ENCODE measurements at regions not wholly inside any gene's neighbourhood (a gene's known extent, or its start where the extent isn't known, plus 50 kb on each side); places are given as distances from the start of the nearest gene placed in this dataset.

DNA sequence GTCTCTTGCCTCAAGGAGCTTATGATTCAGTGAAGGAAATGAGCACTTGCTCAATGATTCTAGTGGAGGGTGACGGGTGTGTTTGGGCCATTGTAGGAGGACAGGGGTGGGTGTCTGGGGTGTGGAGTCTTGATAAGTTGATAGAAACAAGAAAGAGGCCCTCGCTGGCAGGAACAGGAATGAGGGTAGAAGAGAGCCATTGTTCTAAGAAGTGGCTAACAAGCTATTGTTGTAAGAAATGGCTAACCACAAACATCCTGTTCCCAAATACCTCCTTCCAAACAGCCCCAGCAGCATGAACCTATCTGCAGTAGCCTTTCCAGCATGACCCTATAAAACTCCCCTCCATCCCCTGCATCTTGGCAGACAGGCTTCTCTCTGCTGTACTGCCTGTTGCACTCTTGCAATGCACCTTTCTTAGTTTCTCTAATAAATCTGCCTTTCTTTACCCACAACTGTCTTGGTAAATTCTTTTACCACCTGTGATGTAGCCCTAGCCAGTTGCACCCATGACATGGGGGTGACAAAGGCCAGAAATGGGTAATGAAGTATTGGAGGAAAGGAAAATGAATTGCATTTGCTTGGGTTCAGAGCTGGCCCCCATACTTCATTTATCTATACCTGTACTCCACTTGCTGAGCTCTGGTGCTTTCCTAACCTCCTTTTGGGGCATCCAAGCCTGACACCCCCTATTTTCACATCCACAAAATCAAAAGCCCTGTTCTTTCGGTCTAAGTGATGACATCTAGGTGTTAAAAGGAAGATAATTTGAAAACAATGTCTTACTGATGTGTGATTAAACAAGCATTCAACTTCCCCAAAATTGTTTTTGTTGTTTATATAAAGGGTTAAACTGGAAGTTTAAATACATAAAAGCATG, 389.1 kb downstream of the GRIN2B start:
- DNase-seq: no peak

DNA sequence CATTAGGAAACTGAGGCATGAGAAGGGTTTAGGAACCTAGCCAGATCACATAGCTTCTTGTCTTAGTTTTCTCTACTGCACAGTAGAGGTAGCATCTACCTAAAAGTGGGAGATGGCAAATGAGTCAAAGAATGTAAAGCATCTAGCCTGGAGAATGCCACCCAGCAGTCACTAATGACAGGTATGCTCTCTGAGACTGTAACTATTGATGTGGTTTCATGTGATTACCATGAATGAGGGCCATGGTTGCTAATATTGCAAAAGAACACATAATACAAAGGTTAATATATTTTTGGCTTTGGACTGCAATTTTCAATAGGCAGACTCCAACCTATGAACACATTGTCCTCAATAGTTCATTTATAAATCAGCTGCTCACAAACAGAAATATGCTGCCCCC, 389.9 kb downstream of the GRIN2B start:
- DNase-seq: no peak

DNA sequence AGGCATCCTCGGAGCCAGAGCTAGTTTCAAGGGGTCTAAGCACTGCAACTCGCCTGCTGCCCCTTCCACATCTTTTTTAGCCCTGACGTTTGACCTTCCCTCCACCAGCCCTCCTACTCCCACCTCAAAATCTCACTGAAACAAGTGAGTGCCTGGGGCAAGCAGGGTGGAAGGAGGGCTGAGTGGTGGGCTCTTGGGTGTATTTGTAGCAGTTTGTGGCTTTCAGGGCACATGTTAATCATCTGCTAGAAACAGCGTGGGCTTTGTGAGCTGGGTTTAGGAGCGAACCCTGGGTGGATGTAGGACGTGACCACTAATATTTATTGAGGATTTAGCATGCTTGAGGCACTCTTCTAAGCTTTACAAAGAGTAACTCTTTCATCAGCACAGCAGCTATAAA, 390.3 kb downstream of the GRIN2B start:
- no peak for DNase-seq

- DNase-seq: no peak
Observed at GRCh38 chr12:13588574-13588973, 392.0 kb downstream of the EMP1 start.

- DNase-seq: no peak
Observed at GRCh38 chr12:13587721-13588390, 391.3 kb downstream of the EMP1 start.

- no peak for DNase-seq
Observed at GRCh38 chr12:13586361-13586760, 389.8 kb downstream of the EMP1 start.

DNA sequence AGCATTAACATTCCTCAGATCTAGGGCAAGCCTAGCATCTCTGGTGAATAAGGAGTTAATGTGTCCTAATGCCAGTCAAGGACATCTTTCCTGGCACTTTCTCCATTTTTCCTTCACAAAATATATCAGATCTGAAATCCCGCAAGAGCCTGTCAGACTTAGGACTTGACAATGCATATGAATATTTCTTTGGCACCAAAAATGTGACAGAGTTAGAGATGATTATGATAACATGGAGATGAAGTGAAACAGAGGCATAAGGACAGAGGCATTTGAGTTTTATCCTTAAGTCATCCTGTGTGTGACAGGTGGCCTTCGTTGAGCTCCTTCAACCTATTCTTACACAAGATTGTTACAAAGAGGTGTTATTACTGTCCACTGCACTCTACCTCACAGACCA, 388.0 kb downstream of the EMP1 start:
- no peak for DNase-seq

GRCh38 chr12:13583630-13584029, 387.1 kb downstream of the EMP1 start:
- no peak for DNase-seq

GRCh38 chr12:13582421-13582820, 385.9 kb downstream of the EMP1 start:
- DNase-seq: no peak

- DNase-seq: no peak
Observed at GRCh38 chr12:13581031-13581430, 384.5 kb downstream of the EMP1 start.

GRCh38 chr12:13580206-13580605, 383.7 kb downstream of the EMP1 start:
- no peak for DNase-seq

DNA sequence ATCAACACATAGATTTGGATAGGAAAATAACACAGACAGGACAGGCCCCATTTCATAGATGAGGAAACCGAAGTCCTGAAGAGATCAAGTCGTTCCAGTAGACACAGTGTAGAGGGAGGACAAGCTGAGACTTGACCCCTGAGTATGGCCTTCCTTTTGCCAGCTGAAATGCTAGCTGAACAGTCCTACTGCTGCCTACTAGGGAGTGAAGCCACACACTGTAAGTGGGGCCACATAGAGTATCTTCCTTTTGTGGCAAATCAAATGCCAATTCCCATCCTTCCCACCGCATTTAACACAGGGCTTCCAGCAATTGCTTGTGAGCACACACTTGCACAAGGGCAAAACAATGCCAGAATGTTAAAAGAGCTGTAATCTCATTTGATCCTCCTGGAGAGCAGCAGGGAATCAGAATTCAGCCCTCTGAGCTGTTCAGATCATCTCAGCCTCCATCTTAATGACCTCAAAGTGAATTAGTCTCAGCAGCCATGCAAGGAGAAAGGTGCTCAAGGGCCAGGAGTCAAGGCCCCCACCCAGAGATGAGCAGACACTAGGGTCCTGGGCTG, 380.5 kb downstream of the EMP1 start:
- no peak for DNase-seq

DNA sequence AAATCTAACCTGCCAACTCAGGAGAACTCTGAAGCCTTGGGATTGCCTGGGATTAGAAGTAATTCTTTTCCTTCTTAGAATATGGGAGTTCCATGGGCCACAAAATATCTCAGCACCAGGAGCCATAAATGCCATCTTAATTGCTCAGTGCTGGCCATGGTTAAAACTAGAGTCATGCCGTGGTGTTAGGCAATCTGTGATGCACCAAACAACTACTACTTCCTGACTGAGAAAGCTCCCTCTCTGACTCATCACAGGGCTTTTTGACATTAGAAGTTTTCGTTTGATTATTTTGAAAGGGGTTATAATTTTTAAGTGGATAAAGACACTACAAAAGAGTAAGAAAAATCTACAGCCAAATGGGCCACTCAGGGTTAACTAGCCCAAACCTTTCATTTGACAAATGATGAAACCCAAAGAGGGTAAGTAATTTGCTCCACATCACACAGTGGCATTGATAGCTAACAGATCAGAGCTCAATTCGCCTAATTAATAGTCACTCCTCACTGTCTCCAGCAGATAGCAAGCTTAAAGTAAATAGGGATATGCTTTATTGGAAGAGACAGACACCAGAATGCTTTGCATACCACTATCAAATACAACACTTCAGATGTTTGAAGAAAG, 377.3 kb downstream of the EMP1 start:
- DNase-seq: peak; percentile 64

GRCh38 chr12:13571035-13571434, 374.5 kb downstream of the EMP1 start:
- DNase-seq: no peak

GRCh38 chr12:13570005-13570694, 373.6 kb downstream of the EMP1 start:
- DNase-seq: no peak

DNA sequence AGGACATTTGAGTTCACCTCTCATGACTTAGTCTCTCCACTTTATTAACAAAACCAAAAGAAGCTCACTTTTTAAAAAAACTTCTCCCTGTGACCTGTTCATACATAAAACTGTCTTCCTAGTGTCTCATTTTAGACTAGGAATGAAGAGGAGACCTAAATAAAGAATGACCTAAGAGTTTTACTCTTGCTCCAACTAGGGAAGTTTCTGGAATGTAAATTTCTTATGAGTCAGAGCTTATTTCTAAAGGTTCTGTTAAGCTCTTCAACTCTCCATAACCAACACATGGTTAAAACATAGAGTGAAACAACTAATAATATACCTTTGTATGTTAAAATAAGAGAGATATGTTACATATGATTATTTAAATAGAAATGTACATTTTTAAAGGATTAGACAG, 369.8 kb downstream of the EMP1 start:
- no peak for DNase-seq

DNA sequence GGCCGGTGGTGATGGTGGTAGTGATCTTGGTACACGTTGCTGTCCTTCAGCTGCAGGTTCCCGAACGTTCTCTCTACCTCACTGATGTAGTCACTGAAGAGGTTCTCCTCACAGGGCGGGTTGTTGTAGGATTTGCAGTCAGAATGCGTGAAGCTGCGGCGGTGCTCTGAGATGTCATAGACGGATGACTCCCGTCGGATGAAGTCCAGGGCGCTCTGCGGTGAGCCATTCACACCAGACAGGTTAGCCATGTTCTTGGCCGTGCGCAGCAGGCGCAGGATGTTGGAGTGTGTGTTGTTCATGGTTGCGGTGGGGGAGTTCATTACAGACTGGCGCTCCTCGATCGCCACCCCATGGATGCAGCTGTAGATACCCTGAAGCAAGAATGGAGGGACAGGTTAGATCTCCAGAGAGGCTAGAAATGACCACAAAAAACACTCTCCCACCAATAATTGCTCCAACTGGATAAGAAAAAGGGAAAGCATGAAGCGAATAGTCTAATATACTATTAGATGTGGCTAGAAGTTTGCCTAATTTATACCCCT, 367.8 kb downstream of the EMP1 start:
- DNase-seq: no peak

GRCh38 chr12:13563743-13564125, 367.2 kb downstream of the EMP1 start:
- no peak for DNase-seq

DNA sequence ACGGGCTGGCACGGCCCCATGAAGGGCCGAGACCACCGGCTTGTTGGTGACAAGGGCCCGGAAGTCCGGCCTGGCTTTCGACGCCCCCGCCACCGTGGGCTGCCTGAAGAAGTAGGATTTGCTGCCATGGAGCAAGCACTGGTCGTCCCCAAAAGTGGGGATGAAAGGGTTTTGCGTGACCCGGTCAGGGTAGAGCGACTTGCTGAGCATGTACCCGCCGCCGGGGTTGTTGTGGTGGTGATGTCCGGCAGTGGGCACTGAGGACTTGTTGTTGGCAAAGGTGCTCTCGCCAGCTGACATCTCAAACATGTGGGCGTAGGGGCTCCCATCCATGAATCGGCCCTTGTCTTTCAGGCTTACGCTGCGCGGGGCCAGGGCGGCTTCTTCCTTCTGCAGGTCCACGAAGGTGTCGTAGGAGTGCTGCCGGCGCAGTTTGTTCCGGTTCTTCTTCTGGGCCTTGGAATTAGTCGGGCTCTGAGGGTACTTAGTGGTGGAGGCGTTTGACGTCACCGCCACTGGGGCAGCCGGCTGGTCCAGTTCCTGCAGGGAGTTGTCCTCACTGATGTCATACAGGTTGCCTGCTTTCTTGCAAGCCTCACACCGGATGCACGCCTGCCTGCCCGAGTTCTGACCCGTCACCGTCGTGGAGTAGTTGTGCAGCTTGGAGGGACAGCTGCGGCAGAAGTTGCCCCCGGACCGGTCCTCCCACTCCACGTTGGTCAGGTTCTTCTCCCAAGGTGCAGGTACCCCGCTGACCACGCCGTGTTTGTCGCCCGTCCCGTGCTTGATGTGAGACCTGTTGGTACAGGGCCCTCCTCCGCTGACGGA, 366.6 kb downstream of the EMP1 start:
- no peak for DNase-seq

- no peak for DNase-seq
Observed at GRCh38 chr12:13561923-13562322, 365.4 kb downstream of the EMP1 start.

DNA sequence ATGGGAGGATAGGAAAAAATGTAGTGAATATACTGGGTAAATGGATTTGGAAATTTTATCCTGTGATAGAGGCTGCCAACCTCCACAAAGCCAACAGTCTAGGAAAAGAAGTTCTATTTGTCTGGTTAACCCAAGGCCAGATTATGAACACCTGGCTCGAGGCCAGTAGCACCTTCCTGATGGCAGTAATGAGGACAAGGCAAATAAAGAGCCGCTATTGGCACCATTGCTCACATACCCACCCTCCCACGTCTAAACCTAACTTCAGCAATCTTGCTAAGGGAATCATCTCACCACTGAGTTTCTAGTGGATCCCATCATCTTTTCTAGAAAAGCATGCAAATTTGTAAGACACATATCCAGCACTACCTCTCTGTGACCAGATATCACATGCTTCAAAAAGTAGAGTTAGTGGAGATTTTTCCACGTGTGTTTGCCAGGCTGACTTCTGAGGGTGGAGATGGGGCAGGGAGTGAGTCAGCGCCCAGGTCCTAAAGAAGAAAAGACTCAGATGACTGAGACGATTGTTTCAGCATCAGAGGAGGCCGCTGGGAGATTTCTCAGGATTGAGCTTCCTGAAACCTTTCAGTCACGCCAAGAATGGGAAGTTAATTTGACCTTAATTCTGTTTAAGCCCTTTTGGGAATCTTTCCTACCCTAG, 362.9 kb downstream of the EMP1 start:
- no peak for DNase-seq
